ENCODE measurements at regions not wholly inside any gene's neighbourhood (a gene's known extent, or its start where the extent isn't known, plus 50 kb on each side); places are given as distances from the start of the nearest gene placed in this dataset.

DNA sequence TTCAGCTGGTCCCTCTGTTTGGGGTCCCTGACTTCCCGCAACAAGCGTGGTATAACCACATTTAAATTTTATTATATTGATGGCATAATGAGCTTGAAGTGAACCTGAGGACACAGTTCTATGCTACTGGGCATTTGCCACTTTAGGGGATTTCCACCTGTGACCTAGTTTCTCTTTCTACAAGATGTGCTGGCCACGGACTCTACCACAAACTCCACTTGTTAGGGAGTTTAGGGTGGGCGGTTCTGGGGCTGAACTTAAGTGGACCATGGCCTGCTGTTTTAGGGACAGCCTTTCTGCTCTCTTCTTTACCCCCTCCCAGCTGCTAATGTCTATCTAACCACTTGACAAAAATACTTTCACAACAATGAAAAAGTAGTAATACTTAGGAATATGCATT is 1199.1 kb downstream of the SI start:
- CTCF ChIA-PET, result interaction anchor here (0.6 kb wide), 1 partner anchor 12 kb away, joined by 4 read pairs; no protein-coding TSS in a partner anchor
- POLR2A ChIA-PET, result no interaction called here
- TF ChIP-seq, protein P1, sequence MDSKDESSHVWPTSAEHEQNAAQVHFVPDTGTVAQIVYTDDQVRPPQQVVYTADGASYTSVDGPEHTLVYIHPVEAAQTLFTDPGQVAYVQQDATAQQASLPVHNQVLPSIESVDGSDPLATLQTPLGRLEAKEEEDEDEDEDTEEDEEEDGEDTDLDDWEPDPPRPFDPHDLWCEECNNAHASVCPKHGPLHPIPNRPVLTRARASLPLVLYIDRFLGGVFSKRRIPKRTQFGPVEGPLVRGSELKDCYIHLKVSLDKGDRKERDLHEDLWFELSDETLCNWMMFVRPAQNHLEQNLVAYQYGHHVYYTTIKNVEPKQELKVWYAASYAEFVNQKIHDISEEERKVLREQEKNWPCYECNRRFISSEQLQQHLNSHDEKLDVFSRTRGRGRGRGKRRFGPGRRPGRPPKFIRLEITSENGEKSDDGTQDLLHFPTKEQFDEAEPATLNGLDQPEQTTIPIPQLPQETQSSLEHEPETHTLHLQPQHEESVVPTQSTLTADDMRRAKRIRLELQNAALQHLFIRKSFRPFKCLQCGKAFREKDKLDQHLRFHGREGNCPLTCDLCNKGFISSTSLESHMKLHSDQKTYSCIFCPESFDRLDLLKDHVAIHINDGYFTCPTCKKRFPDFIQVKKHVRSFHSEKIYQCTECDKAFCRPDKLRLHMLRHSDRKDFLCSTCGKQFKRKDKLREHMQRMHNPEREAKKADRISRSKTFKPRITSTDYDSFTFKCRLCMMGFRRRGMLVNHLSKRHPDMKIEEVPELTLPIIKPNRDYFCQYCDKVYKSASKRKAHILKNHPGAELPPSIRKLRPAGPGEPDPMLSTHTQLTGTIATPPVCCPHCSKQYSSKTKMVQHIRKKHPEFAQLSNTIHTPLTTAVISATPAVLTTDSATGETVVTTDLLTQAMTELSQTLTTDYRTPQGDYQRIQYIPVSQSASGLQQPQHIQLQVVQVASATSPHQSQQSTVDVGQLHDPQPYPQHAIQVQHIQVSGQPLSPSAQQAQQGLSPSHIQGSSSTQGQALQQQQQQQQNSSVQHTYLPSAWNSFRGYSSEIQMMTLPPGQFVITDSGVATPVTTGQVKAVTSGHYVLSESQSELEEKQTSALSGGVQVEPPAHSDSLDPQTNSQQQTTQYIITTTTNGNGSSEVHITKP (tag by site-specific recombination; IDR thresholded peaks at IDR 0.05), result no peak
- TF ChIP-seq ZNF837 (tag by site-specific recombination; IDR thresholded peaks at IDR 0.05), result no peak
- no peak for TF ChIP-seq ZNF549 (tag by site-specific recombination; IDR thresholded peaks at IDR 0.05)
- TF ChIP-seq ZNF221 (tag by site-specific recombination; IDR thresholded peaks at IDR 0.05; ENCODE audit: borderline replicate concordance), result no peak
- TF ChIP-seq ZNF521 (tag by site-specific recombination; IDR thresholded peaks at IDR 0.05), result no peak
- TF ChIP-seq HOXA7 (CRISPR knock-in tag; IDR thresholded peaks at IDR 0.05; ENCODE audit: borderline replicate concordance), result no peak
- no peak for TF ChIP-seq ZNF146 (tag by site-specific recombination; IDR thresholded peaks at IDR 0.05)
- no peak for TF ChIP-seq ZNF548 (tag by site-specific recombination; IDR thresholded peaks at IDR 0.05)
- no peak for TF ChIP-seq TRIM28 (IDR thresholded peaks at IDR 0.05; ENCODE audit: borderline replicate concordance, low read length)
- TF ChIP-seq ZNF658 (tag by site-specific recombination; IDR thresholded peaks at IDR 0.05), result no peak
- no peak for TF ChIP-seq PBX3 (CRISPR knock-in tag; IDR thresholded peaks at IDR 0.05)
- TF ChIP-seq, protein P2, sequence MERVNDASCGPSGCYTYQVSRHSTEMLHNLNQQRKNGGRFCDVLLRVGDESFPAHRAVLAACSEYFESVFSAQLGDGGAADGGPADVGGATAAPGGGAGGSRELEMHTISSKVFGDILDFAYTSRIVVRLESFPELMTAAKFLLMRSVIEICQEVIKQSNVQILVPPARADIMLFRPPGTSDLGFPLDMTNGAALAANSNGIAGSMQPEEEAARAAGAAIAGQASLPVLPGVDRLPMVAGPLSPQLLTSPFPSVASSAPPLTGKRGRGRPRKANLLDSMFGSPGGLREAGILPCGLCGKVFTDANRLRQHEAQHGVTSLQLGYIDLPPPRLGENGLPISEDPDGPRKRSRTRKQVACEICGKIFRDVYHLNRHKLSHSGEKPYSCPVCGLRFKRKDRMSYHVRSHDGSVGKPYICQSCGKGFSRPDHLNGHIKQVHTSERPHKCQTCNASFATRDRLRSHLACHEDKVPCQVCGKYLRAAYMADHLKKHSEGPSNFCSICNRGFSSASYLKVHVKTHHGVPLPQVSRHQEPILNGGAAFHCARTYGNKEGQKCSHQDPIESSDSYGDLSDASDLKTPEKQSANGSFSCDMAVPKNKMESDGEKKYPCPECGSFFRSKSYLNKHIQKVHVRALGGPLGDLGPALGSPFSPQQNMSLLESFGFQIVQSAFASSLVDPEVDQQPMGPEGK (tag by site-specific recombination; IDR thresholded peaks at IDR 0.05), result no peak
- no peak for TF ChIP-seq ZNF112 (tag by site-specific recombination; IDR thresholded peaks at IDR 0.05)
- TF ChIP-seq, protein P3, sequence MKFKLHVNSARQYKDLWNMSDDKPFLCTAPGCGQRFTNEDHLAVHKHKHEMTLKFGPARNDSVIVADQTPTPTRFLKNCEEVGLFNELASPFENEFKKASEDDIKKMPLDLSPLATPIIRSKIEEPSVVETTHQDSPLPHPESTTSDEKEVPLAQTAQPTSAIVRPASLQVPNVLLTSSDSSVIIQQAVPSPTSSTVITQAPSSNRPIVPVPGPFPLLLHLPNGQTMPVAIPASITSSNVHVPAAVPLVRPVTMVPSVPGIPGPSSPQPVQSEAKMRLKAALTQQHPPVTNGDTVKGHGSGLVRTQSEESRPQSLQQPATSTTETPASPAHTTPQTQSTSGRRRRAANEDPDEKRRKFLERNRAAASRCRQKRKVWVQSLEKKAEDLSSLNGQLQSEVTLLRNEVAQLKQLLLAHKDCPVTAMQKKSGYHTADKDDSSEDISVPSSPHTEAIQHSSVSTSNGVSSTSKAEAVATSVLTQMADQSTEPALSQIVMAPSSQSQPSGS (tag by site-specific recombination; IDR thresholded peaks at IDR 0.05; ENCODE audit: low read depth), result no peak
- TF ChIP-seq SP3 (tag by site-specific recombination; IDR thresholded peaks at IDR 0.05), result no peak
- no peak for TF ChIP-seq ZNF571 (tag by site-specific recombination; IDR thresholded peaks at IDR 0.05)
- no peak for TF ChIP-seq ZNF335 (tag by site-specific recombination; conservative IDR thresholded peaks at IDR 0.05)
- H3K27ac ChIP-seq (ENCODE audit: extremely low read depth, low read depth, low read length), result no peak overlapping the region
- H3K4me1 ChIP-seq (ENCODE audit: control insufficient read depth, insufficient read depth, low read length), result no peaks in the 10 kb centered on the region
- no peaks in the 10 kb centered on the region for H3K36me3 ChIP-seq (ENCODE audit: control insufficient read depth in 2 of 2, insufficient read depth in 1 of 2, low read length in 2 of 2)
- no peak overlapping the region for H3K4me3 ChIP-seq (ENCODE audit: low read depth, low read length)
- H3K9me3 ChIP-seq (ENCODE audit: control insufficient read depth, insufficient read depth, low read depth, low read length), result no peaks in the 10 kb centered on the region

DNA sequence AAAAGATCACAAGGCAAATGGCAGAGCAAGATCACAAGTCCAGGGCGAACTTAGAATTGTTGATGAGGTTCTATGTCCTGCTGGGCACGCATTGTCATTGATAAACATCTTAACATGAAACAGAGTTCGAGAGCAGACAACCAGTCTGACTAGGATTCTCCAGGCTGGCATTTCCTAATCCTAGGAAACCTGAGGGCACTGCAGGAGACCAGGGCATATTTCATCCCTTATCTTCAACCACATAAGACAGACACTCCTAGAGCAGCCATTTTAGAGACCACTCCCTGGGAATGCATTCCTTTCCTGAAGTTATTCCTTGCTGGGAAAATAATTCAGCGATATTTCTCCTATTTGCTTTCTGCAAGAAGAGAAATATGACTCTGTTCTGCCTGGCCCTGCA is 1199.9 kb downstream of the SI start:
- Histone ChIP-seq H3K36me3 (ENCODE audit: control insufficient read depth in 2 of 2, insufficient read depth in 1 of 2, low read length in 2 of 2) (no peaks in the 10 kb centered on the region), H3K9me3 (ENCODE audit: control insufficient read depth, insufficient read depth, low read depth, low read length) (no peaks in the 10 kb centered on the region), H3K4me1 (ENCODE audit: control insufficient read depth, insufficient read depth, low read length) (no peaks in the 10 kb centered on the region), H3K27ac (ENCODE audit: extremely low read depth, low read depth, low read length) (no peak overlapping the region), H3K4me3 (ENCODE audit: low read depth, low read length) (no peak overlapping the region)
- CTCF ChIA-PET, result no interaction called here
- POLR2A ChIA-PET, result no interaction called here
- peak; percentile 97 for TF ChIP-seq TRIM28 (IDR thresholded peaks at IDR 0.05; ENCODE audit: borderline replicate concordance, low read length)
- TF ChIP-seq SETDB1 (IDR thresholded peaks at IDR 0.05; ENCODE audit: insufficient read length, low read length), result peak; percentile 96
- no peak for TF ChIP-seq ZNF175 (tag by site-specific recombination; IDR thresholded peaks at IDR 0.05)
- 0 out of 2 replicates have a peak, but pooled peaks have one; percentile 10 for TF ChIP-seq GLIS1 (tag by site-specific recombination; IDR thresholded peaks at IDR 0.05)
- TF ChIP-seq ZNF341 (tag by site-specific recombination; IDR thresholded peaks at IDR 0.05; ENCODE audit: low read depth), result no peak

All from HEK293 (cell line).